ENCODE measurements at regions not wholly inside any gene's neighbourhood (a gene's known extent, or its start where the extent isn't known, plus 50 kb on each side); places are given as distances from the start of the nearest gene placed in this dataset.
"Not testable (repeated sequence)": the region's sequence is repeated elsewhere in the genome, so short reads cannot be mapped to it uniquely, and the experiment has no call there.

- no peak for DNase-seq (ENCODE audit: low read depth in 2 of 2)
Observed at GRCh38 chr6:112933947-112934346, 586.8 kb downstream of the RFPL4B start.

- no peak for DNase-seq (ENCODE audit: low read depth in 2 of 2)
Observed at GRCh38 chr6:112934433-112935327, 587.5 kb downstream of the RFPL4B start.

- DNase-seq (ENCODE audit: low read depth in 2 of 2): no peak
Observed at GRCh38 chr6:112935402-112936078, 588.4 kb downstream of the RFPL4B start.

- no peak for DNase-seq (ENCODE audit: low read depth in 2 of 2)
Observed at GRCh38 chr6:112936079-112936472, 588.9 kb downstream of the RFPL4B start.

- no peak for DNase-seq (ENCODE audit: low read depth in 2 of 2)
Observed at GRCh38 chr6:112936504-112936903, 589.4 kb downstream of the RFPL4B start.

- not testable (repeated sequence) for DNase-seq (ENCODE audit: low read depth in 2 of 2)
Observed at GRCh38 chr6:112937690-112938089, 590.6 kb downstream of the RFPL4B start.

- DNase-seq (ENCODE audit: low read depth in 2 of 2): no peak
Observed at GRCh38 chr6:112938650-112939049, 591.5 kb downstream of the RFPL4B start.

GRCh38 chr6:112939563-112939962 is 592.4 kb downstream of the RFPL4B start:
- DNase-seq (ENCODE audit: low read depth in 2 of 2): no peak

GRCh38 chr6:112941613-112942012 is 594.5 kb downstream of the RFPL4B start:
- no peak for DNase-seq (ENCODE audit: low read depth in 2 of 2)

- no peak for DNase-seq (ENCODE audit: low read depth in 2 of 2)
Observed at GRCh38 chr6:112946051-112946450, 598.9 kb downstream of the RFPL4B start.

- no peak for DNase-seq (ENCODE audit: low read depth in 2 of 2)
Observed at GRCh38 chr6:112947507-112947906, 600.4 kb downstream of the RFPL4B start.

- DNase-seq (ENCODE audit: low read depth in 2 of 2): no peak
Observed at GRCh38 chr6:112951829-112952228, 604.7 kb downstream of the RFPL4B start.

- not testable (repeated sequence) for DNase-seq (ENCODE audit: low read depth in 2 of 2)
Observed at GRCh38 chr6:112955743-112956142, 608.6 kb downstream of the RFPL4B start.

- DNase-seq (ENCODE audit: low read depth in 2 of 2): no peak
Observed at GRCh38 chr6:112956696-112957535, 609.8 kb downstream of the RFPL4B start.

GRCh38 chr6:112957536-112957916 is 610.4 kb downstream of the RFPL4B start:
- no peak for DNase-seq (ENCODE audit: low read depth in 2 of 2)

GRCh38 chr6:112960130-112960529 is 613.0 kb downstream of the RFPL4B start:
- not testable (repeated sequence) for DNase-seq (ENCODE audit: low read depth in 2 of 2)

- no peak for DNase-seq (ENCODE audit: low read depth in 2 of 2)
Observed at GRCh38 chr6:112967974-112968373, 620.8 kb downstream of the RFPL4B start.

GRCh38 chr6:112971651-112972050 is 624.5 kb downstream of the RFPL4B start:
- no peak for DNase-seq (ENCODE audit: low read depth in 2 of 2)

GRCh38 chr6:112974931-112975330 is 627.8 kb downstream of the RFPL4B start:
- DNase-seq (ENCODE audit: low read depth in 2 of 2): not testable (repeated sequence)

- DNase-seq (ENCODE audit: low read depth in 2 of 2): not testable (repeated sequence)
Observed at GRCh38 chr6:112976579-112976978, 629.4 kb downstream of the RFPL4B start.

GRCh38 chr6:112979830-112980229 is 632.7 kb downstream of the RFPL4B start:
- no peak for DNase-seq (ENCODE audit: low read depth in 2 of 2)

GRCh38 chr6:112980676-112981075 is 633.5 kb downstream of the RFPL4B start:
- no peak for DNase-seq (ENCODE audit: low read depth in 2 of 2)

Data from stimulated activated CD4-positive, alpha-beta T cell treated with anti-CD3 and anti-CD28 coated beads, Interleukin-1b, Interleukin-23, amount 100 ng/mL, for 4 hours (primary cell).